Activated naive CD8-positive, alpha-beta T cell treated with anti-CD3 and anti-CD28 coated beads for 36 hours (primary cell): ENCODE measurements at regions not wholly inside any gene's neighbourhood (a gene's known extent, or its start where the extent isn't known, plus 50 kb on each side); places are given as distances from the start of the nearest gene placed in this dataset.

ENCODE experiments used
- DNase-seq: peaks from one replicate; pipeline ENCODE4 v3.0.0; 2021
- H3K27ac Mint-ChIP-seq: one replicate; pipeline ENCODE4 v1.8.0; 2022; ENCODE audit warnings: mild to moderate bottlenecking, moderate library complexity, mixed read lengths
- H3K27me3 Mint-ChIP-seq: one replicate; pipeline ENCODE4 v1.8.0; 2022; ENCODE audit warnings: mild to moderate bottlenecking, mixed read lengths
- H3K36me3 Mint-ChIP-seq: one replicate; pipeline ENCODE4 v1.8.0; 2021; ENCODE audit warnings: mild to moderate bottlenecking, mixed read lengths
- H3K4me1 Mint-ChIP-seq: one replicate; pipeline ENCODE4 v1.8.0; 2021; ENCODE audit warnings: mixed read lengths
- H3K4me3 Mint-ChIP-seq: one replicate; pipeline ENCODE4 v1.8.0; 2022; ENCODE audit warnings: mild to moderate bottlenecking, moderate library complexity, mixed read lengths
- H3K9me3 Mint-ChIP-seq: one replicate; pipeline ENCODE4 v1.8.0; 2022; ENCODE audit warnings: mixed read lengths

- Mint-ChIP-seq H3K4me3 (no peak overlapping the region), H3K36me3 (no peaks in the 10 kb centered on the region), H3K27ac (no peak overlapping the region), H3K9me3 (peaks cover 7% of the 10 kb centered on the region), H3K27me3 (peaks cover 5% of the 10 kb centered on the region), H3K4me1 (no peaks in the 10 kb centered on the region)
- no peak for DNase-seq
Measured at GRCh38 chr4:159464302-159464701, 361.4 kb downstream of the RAPGEF2 start.

GRCh38 chr4:159476886-159477285 lies 374.0 kb downstream of the RAPGEF2 start:
- H3K36me3 Mint-ChIP-seq: no peaks in the 10 kb centered on the region
- no peaks in the 10 kb centered on the region for H3K4me1 Mint-ChIP-seq
- H3K9me3 Mint-ChIP-seq: no peaks in the 10 kb centered on the region
- no peak for DNase-seq
- peaks cover 6% of the 10 kb centered on the region for H3K27me3 Mint-ChIP-seq
- no peak overlapping the region for H3K27ac Mint-ChIP-seq
- H3K4me3 Mint-ChIP-seq: no peak overlapping the region

- no peak for DNase-seq
- Mint-ChIP-seq H3K9me3 (no peaks in the 10 kb centered on the region), H3K27me3 (peaks cover 17% of the 10 kb centered on the region), H3K4me1 (peaks cover 1% of the 10 kb centered on the region), H3K36me3 (no peaks in the 10 kb centered on the region), H3K4me3 (no peak overlapping the region), H3K27ac (no peak overlapping the region)
Measured at GRCh38 chr4:159480826-159481225, 377.9 kb downstream of the RAPGEF2 start.

- H3K27ac Mint-ChIP-seq: no peak overlapping the region
- no peaks in the 10 kb centered on the region for H3K9me3 Mint-ChIP-seq
- peaks cover 17% of the 10 kb centered on the region for H3K27me3 Mint-ChIP-seq
- H3K4me3 Mint-ChIP-seq: no peak overlapping the region
- no peak for DNase-seq
- no peaks in the 10 kb centered on the region for H3K36me3 Mint-ChIP-seq
- peaks cover 1% of the 10 kb centered on the region for H3K4me1 Mint-ChIP-seq
Measured at GRCh38 chr4:159481936-159482335, 379.1 kb downstream of the RAPGEF2 start.

GRCh38 chr4:159483110-159483781 lies 380.4 kb downstream of the RAPGEF2 start:
- Mint-ChIP-seq H3K27ac (no peak overlapping the region), H3K4me1 (peaks cover 1% of the 10 kb centered on the region), H3K4me3 (no peak overlapping the region), H3K9me3 (no peaks in the 10 kb centered on the region), H3K36me3 (no peaks in the 10 kb centered on the region), H3K27me3 (peaks cover 24% of the 10 kb centered on the region)
- DNase-seq: no peak

GRCh38 chr4:159483782-159484741 lies 381.2 kb downstream of the RAPGEF2 start:
- H3K4me3 Mint-ChIP-seq: no peak overlapping the region
- H3K27me3 Mint-ChIP-seq: peaks cover 30% of the 10 kb centered on the region
- no peaks in the 10 kb centered on the region for H3K36me3 Mint-ChIP-seq
- no peak overlapping the region for H3K27ac Mint-ChIP-seq
- no peaks in the 10 kb centered on the region for H3K9me3 Mint-ChIP-seq
- no peak for DNase-seq
- H3K4me1 Mint-ChIP-seq: peaks cover 1% of the 10 kb centered on the region

GRCh38 chr4:159484864-159485263 lies 382.0 kb downstream of the RAPGEF2 start:
- H3K27me3 Mint-ChIP-seq: peaks cover 25% of the 10 kb centered on the region
- H3K4me1 Mint-ChIP-seq: peaks cover 1% of the 10 kb centered on the region
- no peaks in the 10 kb centered on the region for H3K36me3 Mint-ChIP-seq
- H3K27ac Mint-ChIP-seq: no peak overlapping the region
- no peaks in the 10 kb centered on the region for H3K9me3 Mint-ChIP-seq
- H3K4me3 Mint-ChIP-seq: no peak overlapping the region
- DNase-seq: no peak

GRCh38 chr4:159487284-159487747 lies 384.4 kb downstream of the RAPGEF2 start:
- H3K4me3 Mint-ChIP-seq: no peak overlapping the region
- H3K27me3 Mint-ChIP-seq: peaks cover 25% of the 10 kb centered on the region
- H3K27ac Mint-ChIP-seq: no peak overlapping the region
- no peaks in the 10 kb centered on the region for H3K36me3 Mint-ChIP-seq
- peak; percentile 14 for DNase-seq
- no peaks in the 10 kb centered on the region for H3K9me3 Mint-ChIP-seq
- peaks cover 1% of the 10 kb centered on the region for H3K4me1 Mint-ChIP-seq

- no peak for DNase-seq
- Mint-ChIP-seq H3K9me3 (peaks cover 1% of the 10 kb centered on the region), H3K27ac (no peak overlapping the region), H3K4me1 (no peaks in the 10 kb centered on the region), H3K27me3 (peaks cover 18% of the 10 kb centered on the region), H3K36me3 (no peaks in the 10 kb centered on the region), H3K4me3 (no peak overlapping the region)
Measured at GRCh38 chr4:159489646-159490045, 386.8 kb downstream of the RAPGEF2 start.

GRCh38 chr4:159495515-159496236 lies 392.8 kb downstream of the RAPGEF2 start:
- Mint-ChIP-seq H3K4me3 (no peak overlapping the region), H3K9me3 (peaks cover 1% of the 10 kb centered on the region), H3K27ac (no peak overlapping the region), H3K4me1 (no peaks in the 10 kb centered on the region), H3K27me3 (peaks cover 5% of the 10 kb centered on the region), H3K36me3 (no peaks in the 10 kb centered on the region)
- no peak for DNase-seq

GRCh38 chr4:159496248-159496647 lies 393.4 kb downstream of the RAPGEF2 start:
- Mint-ChIP-seq H3K4me1 (no peaks in the 10 kb centered on the region), H3K9me3 (peaks cover 1% of the 10 kb centered on the region), H3K4me3 (no peak overlapping the region), H3K27me3 (peaks cover 5% of the 10 kb centered on the region), H3K27ac (no peak overlapping the region), H3K36me3 (no peaks in the 10 kb centered on the region)
- no peak for DNase-seq

GRCh38 chr4:159497936-159498335 lies 395.1 kb downstream of the RAPGEF2 start:
- H3K27ac Mint-ChIP-seq: no peak overlapping the region
- H3K36me3 Mint-ChIP-seq: no peaks in the 10 kb centered on the region
- no peak overlapping the region for H3K4me3 Mint-ChIP-seq
- peaks cover 5% of the 10 kb centered on the region for H3K27me3 Mint-ChIP-seq
- peaks cover 1% of the 10 kb centered on the region for H3K9me3 Mint-ChIP-seq
- H3K4me1 Mint-ChIP-seq: no peaks in the 10 kb centered on the region
- DNase-seq: no peak

- peaks cover under 1% of the 10 kb centered on the region for H3K9me3 Mint-ChIP-seq
- DNase-seq: no peak
- no peak overlapping the region for H3K27ac Mint-ChIP-seq
- no peaks in the 10 kb centered on the region for H3K4me1 Mint-ChIP-seq
- H3K4me3 Mint-ChIP-seq: no peak overlapping the region
- peaks cover 5% of the 10 kb centered on the region for H3K27me3 Mint-ChIP-seq
- H3K36me3 Mint-ChIP-seq: no peaks in the 10 kb centered on the region
Measured at GRCh38 chr4:159498446-159499115, 395.7 kb downstream of the RAPGEF2 start.

- Mint-ChIP-seq H3K27ac (no peak overlapping the region), H3K4me1 (no peaks in the 10 kb centered on the region), H3K36me3 (no peaks in the 10 kb centered on the region), H3K27me3 (peaks cover 4% of the 10 kb centered on the region), H3K9me3 (no peaks in the 10 kb centered on the region), H3K4me3 (no peak overlapping the region)
- no peak for DNase-seq
Measured at GRCh38 chr4:159500861-159501260, 398.0 kb downstream of the RAPGEF2 start.
